D721Med (cell line): ENCODE measurements at regions not wholly inside any gene's neighbourhood (a gene's known extent, or its start where the extent isn't known, plus 50 kb on each side); places are given as distances from the start of the nearest gene placed in this dataset.

Experiments
- DNase-seq: peaks from one replicate; pipeline ENCODE4 v3.0.0; 2011; ENCODE audit warnings: low spot score; ENCODE audit not compliant: insufficient read length
- FAIRE-seq: peaks from 2 replicates; lab custom pipeline; 2011; peaks lifted over from hg19 to GRCh38; lab: Jason Lieb, UNC
- CTCF ChIP-seq: IDR thresholded peaks from 2 replicates; pipeline ENCODE4 v1.5.1; 2012; ENCODE audit warnings: mild to moderate bottlenecking, control low read depth; ENCODE audit not compliant: insufficient read depth; ENCODE audit errors: missing control alignments

GRCh38 chr9:14423815-14424261 is 109.9 kb upstream of the NFIB start:
- FAIRE-seq (no peak), DNase-seq (no peak)
- no peak for TF ChIP-seq CTCF

DNA sequence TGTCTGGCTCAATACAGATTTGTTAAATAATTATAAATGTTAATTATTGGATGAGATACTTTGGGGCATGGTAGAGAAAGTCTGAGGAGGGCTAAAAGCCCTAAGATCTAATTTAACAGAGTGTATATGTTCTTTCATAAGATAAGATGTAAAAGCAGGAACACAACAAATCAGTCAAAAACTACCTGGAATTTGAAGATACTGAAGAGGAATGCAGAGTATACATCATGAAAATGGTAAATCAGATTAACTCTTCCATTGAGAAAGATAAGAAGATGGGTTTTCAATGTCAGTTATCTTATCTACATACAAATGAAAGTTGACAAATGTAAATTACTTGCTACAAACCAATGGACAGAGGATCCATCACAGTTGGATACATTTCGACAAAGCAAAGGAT is 107.3 kb upstream of the NFIB start:
- no peak for TF ChIP-seq CTCF
- FAIRE-seq = no peak

DNA sequence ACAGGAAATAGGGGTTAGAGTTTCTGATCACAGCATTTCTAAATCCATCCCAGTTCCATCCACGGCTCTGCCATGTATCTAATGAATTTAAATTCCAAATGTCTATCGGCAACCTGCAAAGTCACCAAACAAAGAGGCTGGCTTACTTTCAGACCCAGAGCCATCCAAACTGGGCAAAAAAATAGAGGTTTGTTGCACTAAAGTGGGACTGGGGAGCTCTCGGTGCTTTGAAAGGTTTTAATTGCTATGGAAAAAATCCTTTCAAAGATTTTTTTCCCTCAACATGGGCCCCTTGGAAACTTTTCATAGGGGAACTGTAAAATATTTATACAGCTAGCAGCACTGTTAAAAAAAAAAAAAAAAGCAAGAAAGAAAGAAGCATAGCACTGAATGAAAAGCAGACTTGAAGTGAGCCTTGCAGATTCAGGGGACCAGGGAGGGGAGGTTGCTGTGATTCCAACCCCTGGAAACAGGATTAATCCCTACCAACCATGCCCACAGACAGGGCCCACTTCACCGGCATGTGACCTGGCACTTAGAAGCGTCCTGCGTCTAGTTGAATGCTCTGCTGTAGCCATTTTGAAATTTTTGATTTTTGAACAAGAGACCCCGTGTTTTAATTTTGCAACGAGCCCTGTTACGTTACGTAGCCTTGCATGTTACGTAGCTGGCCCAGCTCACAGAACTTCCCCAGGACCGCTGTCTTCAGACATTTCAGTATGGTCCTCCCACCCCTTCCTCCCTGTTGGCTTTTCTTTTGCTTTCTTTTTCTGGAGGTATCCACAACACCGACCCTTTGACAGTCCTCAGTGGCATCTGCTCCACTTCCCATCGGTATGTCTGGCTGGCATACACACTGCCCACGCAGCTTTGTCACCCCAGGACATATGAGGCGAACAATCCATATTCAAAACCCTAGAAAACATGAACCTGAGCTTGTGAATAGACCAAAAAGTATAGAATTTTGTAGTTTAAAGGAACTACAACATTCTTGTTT is 105.3 kb upstream of the NFIB start:
- DNase-seq (no peak), FAIRE-seq (no peak)
- no peak for TF ChIP-seq CTCF

More for the DNA sequence above, 107.3 kb upstream of the NFIB start:
- no peak for DNase-seq

- no peak for FAIRE-seq
- no peak for DNase-seq
Observed at GRCh38 chr9:14418301-14418940, 104.5 kb upstream of the NFIB start.

DNA sequence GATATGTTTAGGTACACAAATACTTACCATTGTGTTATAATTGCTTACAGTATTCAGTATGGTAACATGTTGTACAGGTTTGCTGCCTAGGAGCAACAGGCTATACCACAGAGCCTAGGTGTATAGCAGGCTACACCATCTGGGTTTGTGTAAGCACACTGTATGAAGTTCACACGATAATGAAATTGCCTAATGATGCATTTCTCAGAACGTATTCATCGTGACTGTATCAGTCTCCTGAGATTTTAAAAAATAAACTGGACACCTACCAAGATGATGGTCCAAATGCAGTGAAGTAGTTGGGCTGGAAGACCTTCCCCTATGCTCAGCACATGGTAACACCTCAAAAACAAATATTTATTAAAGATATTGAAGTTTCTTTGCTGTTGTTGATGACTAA is 103.3 kb upstream of the NFIB start:
- no peak for TF ChIP-seq CTCF
- FAIRE-seq (no peak), DNase-seq (no peak)

More at GRCh38 chr9:14418301-14418940, 104.5 kb upstream of the NFIB start:
- TF ChIP-seq CTCF = no peak

GRCh38 chr9:14415947-14416346 is 102.0 kb upstream of the NFIB start:
- no peak for FAIRE-seq
- no peak for DNase-seq
- TF ChIP-seq CTCF = no peak
